ENCODE measurements at regions not wholly inside any gene's neighbourhood (a gene's known extent, or its start where the extent isn't known, plus 50 kb on each side); places are given as distances from the start of the nearest gene placed in this dataset.

- intact Hi-C loops (cut with DNase I), result no loop called here
- DNase-seq (ENCODE audit: low spot score), result no peak
- no peak for ATAC-seq
Observed at GRCh38 chr2:74059137-74059775, 74.5 kb downstream of the TET3 start.

DNA sequence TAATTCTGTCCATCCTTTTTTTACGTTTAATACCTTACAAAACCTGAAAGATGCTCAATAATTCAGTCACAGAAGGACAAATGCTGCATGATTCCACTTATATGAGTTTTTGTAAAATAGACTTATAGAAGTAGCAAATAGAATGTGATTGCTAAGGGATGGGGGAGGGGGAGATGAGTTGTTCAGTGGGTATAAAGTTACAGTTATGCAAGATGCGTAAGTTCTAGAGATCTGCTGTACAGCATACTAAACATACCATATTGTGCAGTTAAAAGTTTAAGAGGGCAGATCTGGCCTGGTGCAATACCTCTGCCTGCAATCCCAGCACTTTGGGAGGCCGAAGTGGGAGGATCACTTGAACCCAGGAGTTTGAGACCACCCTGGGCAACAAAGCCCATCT, 78.8 kb downstream of the TET3 start:
- intact Hi-C loops (cut with DNase I), result no loop called here
- ATAC-seq (no peak), DNase-seq (ENCODE audit: low spot score) (no peak)

DNA sequence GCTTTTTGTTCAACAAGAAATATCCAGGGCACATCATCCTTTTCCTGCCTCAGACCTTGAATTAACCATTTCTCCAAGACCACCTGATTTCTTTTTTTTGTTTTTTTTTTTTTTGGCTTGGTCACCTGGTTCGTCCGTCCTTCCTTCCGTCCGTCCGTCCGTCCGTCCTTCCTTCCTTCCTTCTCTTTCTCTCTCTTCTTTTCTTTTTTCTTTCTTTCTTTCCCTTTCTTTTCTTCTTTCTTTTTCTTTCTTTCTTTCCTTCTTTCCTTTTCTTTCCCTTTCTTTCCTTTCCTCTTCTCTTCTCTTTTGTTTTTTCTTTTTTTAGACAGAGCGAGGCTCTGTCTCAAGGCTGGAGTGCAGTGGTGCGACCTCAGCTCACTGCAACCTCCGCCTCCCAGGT, 80.7 kb downstream of the TET3 start:
- ATAC-seq (no peak), DNase-seq (ENCODE audit: low spot score) (no peak)
- intact Hi-C loops (cut with DNase I), result no loop called here

DNA sequence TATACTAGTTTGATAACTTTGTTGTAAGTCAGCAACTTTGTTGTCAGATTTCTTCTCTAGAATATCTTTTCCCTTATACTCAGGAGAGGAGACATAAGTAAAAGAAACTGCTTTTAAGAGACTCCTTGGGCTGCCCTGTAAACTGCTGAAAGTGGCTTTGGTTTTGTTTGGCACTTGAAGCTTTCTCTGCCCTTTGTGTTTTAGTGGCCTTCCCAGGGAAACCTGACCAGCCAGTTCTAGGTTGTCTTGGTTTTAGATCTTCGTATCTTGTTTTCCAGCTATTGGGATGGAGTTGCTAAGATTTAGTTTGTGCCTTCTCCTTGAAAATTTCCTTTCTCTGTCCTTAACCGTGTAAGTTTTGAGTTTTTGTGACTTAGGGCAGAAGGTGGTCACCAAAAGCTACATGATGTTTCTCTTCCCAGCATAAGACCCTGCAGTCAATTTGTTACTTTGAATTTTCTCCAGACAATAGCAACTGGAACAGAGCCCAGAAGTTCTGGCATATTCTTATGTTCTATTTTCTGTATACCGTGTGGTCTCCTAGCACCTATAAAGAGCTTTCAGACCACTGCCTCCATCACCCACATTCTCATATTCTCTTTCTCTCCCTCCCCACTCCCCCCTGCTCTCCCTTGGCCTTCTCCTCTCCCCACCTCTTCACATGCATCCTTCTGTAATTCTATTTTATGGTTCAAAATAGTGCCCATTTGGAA, 81.1 kb downstream of the BOLA3 start:
- DNase-seq (ENCODE audit: low spot score) (no peak), ATAC-seq (no peak)
- intact Hi-C loops (cut with DNase I), result no loop called here

- ATAC-seq (no peak), DNase-seq (ENCODE audit: low spot score) (no peak)
Observed at GRCh38 chr2:74067221-74067747, 80.4 kb downstream of the BOLA3 start.

GRCh38 chr2:74070991-74071390, 76.7 kb downstream of the BOLA3 start:
- DNase-seq (ENCODE audit: low spot score) (no peak), ATAC-seq (no peak)
- intact Hi-C loops (cut with DNase I), result no loop called here

More at GRCh38 chr2:74067221-74067747, 80.4 kb downstream of the BOLA3 start:
- intact Hi-C loops (cut with DNase I), result no loop called here

DNA sequence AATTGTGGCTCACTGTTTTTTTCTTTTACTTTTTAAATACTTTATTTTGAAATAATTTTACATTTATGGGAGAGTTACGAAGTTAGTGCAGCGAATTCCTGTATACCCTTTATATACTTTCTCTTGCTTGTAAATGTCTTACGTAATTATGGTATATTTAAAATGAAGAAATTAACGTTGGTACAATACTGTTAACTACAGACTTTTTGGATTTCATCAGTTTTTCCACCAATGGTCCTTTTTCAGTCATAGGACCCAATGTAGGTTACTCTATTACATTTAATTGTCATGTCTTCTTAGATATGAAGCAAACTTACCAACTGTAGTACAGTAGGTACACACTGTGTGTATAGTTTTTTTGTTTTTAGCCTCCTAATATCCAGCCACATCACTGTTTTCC, 76.3 kb downstream of the BOLA3 start:
- intact Hi-C loops (cut with DNase I), result no loop called here
- DNase-seq (ENCODE audit: low spot score) (no peak), ATAC-seq (no peak)

GRCh38 chr2:74072565-74072964, 75.1 kb downstream of the BOLA3 start:
- no peak for ATAC-seq

GRCh38 chr2:74074487-74074886, 73.2 kb downstream of the BOLA3 start:
- no peak for DNase-seq (ENCODE audit: low spot score)
- ATAC-seq, result no peak
- intact Hi-C loops (cut with DNase I), result no loop called here

More at GRCh38 chr2:74072565-74072964, 75.1 kb downstream of the BOLA3 start:
- intact Hi-C loops (cut with DNase I), result no loop called here
- DNase-seq (ENCODE audit: low spot score), result no peak

DNA sequence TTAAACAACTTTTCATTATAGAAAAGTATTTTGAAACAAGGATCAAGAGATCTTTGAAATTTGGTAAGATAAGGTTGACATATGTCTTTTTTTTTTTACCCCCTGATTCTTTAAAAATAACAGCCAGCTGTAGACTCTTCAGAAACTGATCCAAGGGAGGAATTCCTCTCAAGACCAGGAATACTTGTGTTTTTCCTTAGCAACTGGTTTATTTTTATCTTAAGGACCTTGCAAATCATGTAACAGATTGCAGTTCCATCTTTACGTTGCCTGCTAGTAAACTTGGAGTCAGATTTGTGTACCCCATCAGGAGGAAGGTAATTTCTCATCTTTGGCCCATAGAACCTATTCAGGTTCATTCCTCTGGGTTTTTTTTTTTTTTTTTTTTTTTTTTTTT, 71.6 kb downstream of the BOLA3 start:
- intact Hi-C loops (cut with DNase I), result no loop called here
- no peak for DNase-seq (ENCODE audit: low spot score)
- ATAC-seq, result no peak

- DNase-seq (ENCODE audit: low spot score), result no peak
- intact Hi-C loops (cut with DNase I), result no loop called here
Observed at GRCh38 chr2:74077636-74078035, 70.1 kb downstream of the BOLA3 start.

DNA sequence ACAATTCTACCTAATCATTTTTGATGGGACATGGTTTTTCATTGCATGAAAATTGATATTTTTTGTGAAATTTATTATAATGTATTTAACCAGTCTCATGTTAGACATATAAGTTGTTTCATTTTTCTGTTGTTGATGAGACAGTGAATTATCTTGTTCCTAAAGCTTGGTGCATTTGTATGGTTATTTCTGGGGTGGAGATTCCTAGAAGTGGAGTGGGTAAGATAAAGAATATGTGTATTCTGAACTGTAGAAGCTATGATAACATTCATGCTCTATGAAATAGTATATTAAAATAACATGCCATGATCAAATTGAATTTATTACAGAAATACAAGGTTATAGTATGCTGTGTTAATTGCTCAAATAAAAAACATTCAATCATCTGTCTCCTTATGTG, 69.2 kb downstream of the BOLA3 start:
- no peak for ATAC-seq
- DNase-seq (ENCODE audit: low spot score), result no peak
- intact Hi-C loops (cut with DNase I), result no loop called here

More at GRCh38 chr2:74077636-74078035, 70.1 kb downstream of the BOLA3 start:
- peak; percentile 58 for ATAC-seq

DNA sequence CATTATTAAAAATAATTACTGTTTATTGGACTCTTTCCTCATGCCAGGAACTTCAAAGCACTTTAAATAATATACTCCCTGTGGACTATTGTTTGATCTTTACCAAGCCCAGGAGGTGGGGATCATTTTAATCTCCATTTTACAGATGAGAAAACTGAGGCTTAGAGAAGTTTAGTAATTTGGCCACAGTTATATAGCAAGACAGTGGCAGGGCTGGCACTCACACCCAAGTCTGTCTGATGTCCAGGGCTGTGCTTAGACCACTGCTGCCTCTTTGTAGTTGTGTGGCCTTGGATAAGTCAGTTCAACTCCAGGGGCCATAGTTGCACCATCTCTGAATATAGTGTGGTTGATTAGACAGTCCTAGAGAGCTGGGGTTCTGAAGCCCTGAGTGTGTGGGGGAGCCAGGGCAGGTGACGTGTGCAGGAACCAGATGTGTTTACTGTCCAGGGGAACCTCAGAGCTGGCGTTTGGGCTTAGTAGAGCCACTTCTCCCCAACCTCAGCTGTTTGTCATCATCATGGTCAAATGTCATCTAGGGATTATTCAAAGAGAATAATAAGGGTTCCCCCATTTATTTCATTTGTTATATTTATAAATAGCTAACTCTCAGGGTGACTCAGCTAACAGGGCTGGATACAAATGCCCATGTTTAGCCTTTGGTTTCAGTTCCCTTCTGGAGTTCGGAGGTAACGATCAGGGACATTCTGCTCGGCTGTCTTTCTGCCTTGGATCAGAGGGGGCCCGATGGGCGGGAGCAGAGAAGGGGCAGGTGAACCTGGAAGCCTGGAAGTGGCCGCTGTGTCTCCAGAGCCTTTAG, 68.0 kb downstream of the BOLA3 start:
- intact Hi-C loops (cut with DNase I), result no loop called here
- DNase-seq (ENCODE audit: low spot score), result no peak
- ATAC-seq, result peak; percentile 59

- ATAC-seq (peak; percentile 55), DNase-seq (ENCODE audit: low spot score) (no peak)
- intact Hi-C loops (cut with DNase I), result no loop called here
Observed at GRCh38 chr2:74080346-74080745, 67.4 kb downstream of the BOLA3 start.

DNA sequence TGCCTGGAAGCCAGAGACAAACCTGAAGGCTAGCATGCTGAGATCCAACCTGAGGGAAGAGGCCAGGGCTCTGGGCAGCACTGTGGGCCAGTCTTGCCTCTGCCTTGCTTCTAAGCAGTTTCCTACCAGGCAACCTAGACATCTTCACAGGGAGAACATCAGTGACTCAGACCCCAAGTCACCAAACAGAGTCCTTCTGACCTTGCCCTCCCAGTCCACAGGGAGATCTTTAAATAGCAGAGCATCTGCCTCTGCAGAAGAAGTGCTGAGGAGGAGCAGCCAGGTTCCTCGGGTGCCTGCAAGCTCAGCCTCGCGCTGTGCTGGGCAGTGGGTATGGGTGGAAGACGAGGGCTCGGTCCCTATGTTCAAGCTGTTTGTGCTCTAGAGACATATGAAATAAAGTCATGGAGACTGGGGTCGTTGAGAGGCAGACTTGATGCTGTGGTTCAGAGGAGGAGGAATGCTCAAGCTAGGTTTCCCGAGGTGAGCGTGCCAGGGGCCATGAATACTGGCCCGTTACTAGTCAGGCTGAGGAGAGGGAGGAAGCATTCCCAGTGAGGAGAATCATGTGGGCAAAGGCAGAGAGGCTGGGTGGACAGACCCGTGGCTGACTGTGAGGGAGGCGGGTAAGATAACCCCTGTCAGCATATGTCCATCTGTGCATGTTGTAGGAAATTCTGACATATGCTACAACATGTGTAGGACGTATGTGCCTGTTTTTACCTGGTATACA, 66.5 kb downstream of the BOLA3 start:
- DNase-seq (ENCODE audit: low spot score) (no peak), ATAC-seq (no peak)
- intact Hi-C loops (cut with DNase I), result no loop called here

DNA sequence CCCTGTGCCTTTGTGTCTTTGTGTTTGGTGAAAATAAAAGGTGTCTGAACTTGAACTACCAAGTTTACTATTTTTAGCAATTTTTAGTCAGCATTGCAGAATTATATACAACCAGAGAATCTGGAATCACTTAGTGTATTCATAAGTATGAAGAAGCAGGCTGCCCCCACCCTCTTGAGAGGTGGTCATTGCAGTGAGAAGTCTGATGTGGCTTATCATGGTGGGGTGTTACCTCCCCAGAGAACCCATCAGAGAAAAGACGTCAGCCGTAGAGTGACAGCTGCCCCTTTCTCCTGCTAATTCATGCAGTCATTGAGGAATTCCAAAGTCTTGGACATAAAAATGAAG, 66.0 kb downstream of the BOLA3 start:
- intact Hi-C loops (cut with DNase I), result no loop called here
- DNase-seq (ENCODE audit: low spot score) (no peak), ATAC-seq (no peak)

DNA sequence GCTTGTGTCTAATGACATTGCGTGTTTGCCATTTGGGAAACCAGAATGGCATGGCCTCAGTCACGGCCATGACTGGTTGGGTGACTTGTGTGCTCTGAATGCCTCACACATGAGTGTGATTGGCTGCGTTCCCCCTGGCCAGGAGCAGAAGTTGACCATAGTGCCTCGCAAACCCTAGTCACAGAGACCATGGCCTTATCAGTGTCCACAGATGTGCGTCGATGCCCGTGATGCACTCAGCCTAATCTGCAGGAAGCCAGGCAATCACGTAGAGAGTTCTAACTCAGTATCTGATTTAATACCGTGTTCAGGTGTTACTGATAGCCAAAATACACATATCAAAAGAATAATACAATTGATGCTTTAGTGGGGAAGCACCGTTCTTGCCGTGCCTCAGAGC, 64.0 kb downstream of the BOLA3 start:
- intact Hi-C loops (cut with DNase I), result no loop called here
- DNase-seq (ENCODE audit: low spot score) (no peak), ATAC-seq (no peak)

All from sciatic nerve (tissue), 2 donors.